Activated gamma-delta T cell treated with Interleukin-2 at 50 U/mL for 16 hours (primary cell): ENCODE measurements at regions not wholly inside any gene's neighbourhood (a gene's known extent, or its start where the extent isn't known, plus 50 kb on each side); places are given as distances from the start of the nearest gene placed in this dataset.
"Not testable (repeated sequence)": the region's sequence is repeated elsewhere in the genome, so short reads cannot be mapped to it uniquely, and the experiment has no call there.

Source experiments
- DNase-seq: peaks from one replicate; pipeline ENCODE4 v3.0.0-alpha.2; 2020

DNA sequence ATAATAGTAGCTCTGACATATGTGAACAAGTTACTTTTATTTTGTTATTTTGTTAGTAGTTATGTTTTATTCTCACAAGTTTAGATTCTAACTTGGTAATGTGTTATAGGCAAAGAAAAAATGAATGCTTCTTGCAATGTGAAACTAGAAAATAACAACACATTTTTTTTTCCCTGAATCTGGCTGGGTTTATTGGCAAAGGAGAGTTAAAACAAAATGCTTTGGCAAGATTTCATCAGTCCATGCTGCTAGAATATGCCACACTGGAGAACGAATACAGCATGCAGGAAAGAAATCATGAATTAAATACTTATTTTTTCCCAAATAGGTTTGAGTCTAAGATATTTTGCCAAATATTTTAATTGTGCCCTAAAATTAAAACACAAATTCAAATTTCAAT is 1048.1 kb upstream of the ACO1 start:
- DNase-seq = no peak

DNA sequence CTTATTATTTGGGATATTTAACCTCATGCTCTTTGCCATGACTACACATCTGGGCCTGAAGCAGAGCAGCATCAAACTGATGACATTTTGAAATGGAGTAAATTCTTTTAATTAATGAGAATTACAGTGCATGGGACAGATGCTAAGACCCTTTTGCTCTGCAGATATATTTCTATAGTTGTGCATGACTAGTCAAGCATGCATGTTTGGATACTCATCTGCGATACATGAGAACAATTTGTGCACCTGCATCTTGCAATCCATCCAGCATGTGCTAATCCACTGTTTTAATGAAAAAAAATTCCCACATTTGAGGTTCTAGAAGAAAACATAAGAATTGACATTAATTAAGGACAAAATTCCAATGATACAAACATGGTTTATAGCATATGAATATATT is 1047.6 kb upstream of the ACO1 start:
- DNase-seq = no peak

DNA sequence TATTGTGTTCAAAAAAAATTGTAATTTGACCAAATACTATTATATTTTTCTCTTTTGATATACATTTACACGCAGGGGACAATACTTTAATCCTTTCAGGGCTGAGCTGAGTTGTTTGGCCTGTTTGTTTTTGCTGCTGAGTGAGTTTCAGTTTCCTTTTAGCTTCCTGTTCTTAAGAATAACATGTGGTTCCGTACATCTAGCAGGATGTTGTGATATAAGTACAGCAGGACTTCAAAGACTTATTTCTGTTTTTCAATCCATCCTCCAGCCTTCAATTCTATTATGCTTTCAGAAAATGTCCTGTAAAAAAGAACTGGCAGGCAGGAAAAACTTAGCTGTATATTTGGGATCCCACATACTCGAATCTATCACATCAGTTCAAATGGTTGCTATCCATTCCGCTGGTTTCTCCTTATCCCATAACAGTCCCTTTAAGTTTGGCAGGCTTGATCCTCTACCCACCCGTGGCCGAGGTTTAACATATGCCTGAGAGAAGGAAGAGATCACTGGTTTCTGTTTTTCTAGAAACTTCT is 1037.3 kb upstream of the ACO1 start:
- no peak for DNase-seq

DNA sequence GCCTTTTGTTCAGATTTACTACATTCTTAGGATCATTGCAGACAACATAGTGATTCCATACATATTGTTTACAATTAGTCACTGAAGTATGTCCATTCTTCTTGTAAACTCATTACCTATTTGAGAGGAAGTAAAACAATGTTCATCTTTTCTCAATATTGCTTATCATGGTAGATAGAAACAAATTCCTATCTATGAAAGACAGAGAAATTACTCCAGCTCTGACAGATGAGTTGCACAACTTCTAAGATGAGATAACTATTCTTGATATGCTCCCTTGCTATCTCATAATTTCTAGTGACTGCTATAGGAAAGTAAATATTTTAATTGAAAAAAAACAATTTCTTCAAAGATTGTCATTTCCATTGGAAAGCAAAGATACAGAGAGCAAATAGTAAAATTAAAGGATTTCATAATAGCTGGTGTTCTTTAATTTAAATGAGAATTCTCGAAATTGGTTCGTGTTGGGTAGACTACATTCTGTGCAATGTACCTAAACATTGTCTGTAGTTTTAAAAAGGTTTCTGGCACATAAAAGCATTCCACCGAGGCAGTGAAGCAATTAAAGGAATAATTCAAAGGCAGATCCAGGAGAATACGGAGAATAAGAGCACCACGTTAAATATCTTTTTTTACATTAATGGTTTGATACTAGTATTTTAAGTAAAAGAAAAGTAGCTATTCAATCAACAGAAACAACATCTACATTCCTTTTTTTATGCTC is 1029.1 kb upstream of the ACO1 start:
- DNase-seq = no peak

DNA sequence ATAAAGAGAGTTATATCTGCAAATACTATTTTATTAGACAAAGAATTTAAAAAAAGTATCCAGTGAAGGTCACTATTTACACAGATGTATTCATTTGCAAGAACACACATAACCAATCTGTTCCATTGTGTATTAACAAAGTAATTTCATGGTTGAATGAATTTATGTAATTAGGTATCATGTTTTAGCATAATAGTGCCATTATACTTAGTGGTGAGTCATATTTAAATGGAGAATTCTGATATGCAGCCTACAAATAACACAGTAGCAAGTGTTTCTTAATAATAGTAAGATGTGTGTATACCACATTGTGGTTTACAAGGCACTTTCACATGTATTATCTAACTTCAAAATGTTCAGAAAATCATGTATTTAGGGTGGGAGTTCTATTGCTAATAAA is 1028.5 kb upstream of the ACO1 start:
- no peak for DNase-seq

- no peak for DNase-seq
Observed at GRCh38 chr9:31359071-31359470, 1025.4 kb upstream of the ACO1 start.

DNA sequence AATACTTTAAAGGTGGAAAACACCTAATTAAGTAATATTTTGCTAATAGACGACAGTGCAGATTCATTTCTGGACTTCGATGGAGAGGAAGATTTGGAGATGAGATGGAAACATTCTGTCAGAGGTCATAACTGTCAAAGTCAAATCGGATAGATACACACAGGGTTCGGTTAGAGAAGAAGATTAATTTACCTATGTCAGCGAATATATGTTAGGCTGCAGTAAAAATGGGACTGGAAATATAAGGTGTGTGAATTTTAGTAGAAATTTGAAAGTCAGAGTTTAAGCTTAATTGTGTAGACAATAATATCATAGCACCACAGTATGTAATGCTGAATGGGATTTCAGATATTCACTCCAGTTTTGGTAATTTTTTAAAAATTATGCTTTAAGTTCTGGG is 1020.3 kb upstream of the ACO1 start:
- DNase-seq = no peak

DNA sequence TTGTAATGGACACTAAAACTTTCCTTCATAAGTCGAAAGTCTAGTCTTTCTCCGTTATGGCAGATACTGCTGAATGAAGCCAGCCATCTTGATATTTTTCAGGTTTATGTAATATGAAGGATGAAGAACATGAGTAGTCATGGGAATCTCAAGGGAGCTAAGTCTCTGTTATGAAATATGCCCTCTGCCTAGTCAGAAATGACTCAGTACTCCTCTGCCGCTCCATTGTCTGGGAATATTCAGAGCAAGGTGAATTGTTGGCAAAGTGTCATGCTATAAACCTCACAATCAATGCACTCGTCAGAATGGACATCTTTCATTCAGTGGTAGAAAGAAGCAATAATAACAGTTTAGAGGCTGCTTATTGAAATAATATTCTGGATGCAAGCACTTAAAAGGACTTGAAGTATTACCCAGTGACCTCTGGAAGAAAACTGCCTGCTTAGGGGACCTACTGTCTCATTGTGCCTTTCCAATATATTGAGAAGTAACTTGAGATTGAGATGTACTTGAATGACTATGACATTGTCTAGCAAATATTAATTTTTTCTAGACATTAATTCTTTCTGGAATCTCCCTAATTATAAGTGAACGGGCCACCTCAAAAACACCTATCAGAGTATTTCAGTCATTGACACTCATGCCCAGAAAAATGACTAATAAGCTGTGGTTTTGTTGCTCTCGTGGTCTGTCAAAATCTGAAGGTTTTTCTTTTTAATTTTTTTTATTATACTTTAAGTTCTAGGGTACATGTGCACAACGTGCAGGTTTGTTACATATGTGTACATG is 1011.5 kb upstream of the ACO1 start:
- no peak for DNase-seq

GRCh38 chr9:31377358-31377757 is 1007.1 kb upstream of the ACO1 start:
- DNase-seq = no peak

DNA sequence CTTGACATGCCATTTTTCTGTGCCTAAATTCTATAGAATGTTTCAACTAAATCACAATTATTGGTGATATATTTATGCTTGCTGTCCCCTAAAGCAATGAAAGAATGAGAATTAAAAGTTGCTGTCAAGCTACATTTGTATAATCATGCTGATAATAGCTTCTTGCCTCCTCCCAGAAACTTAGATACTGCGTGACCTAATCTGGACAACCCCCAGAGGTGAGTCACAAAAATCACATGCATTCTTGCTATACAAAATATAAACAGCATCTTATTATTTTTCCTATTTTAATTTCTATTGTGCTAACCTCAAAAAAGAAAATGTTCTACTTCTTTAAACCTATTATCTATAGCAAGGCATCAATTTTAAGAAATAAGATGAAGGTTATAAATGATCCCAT is 995.8 kb upstream of the ACO1 start:
- no peak for DNase-seq

DNA sequence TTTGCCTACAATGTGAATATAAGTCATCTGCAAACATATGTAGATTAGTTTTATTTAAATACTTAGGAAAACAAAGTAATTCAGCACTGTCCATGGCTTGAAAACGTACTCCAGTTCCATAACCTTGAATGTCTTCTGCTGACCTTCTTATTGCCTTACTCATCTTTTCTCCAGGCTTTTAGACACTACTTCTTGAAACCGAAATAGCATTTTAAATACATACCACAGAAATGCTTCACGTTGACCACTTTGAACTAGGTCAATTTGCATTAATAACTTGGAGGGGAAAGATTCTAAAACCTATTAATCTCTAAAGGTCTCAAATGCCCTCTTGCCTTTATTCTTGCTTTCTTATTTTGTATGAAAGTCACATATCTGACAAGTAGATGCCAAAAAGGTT is 995.4 kb upstream of the ACO1 start:
- DNase-seq = no peak

DNA sequence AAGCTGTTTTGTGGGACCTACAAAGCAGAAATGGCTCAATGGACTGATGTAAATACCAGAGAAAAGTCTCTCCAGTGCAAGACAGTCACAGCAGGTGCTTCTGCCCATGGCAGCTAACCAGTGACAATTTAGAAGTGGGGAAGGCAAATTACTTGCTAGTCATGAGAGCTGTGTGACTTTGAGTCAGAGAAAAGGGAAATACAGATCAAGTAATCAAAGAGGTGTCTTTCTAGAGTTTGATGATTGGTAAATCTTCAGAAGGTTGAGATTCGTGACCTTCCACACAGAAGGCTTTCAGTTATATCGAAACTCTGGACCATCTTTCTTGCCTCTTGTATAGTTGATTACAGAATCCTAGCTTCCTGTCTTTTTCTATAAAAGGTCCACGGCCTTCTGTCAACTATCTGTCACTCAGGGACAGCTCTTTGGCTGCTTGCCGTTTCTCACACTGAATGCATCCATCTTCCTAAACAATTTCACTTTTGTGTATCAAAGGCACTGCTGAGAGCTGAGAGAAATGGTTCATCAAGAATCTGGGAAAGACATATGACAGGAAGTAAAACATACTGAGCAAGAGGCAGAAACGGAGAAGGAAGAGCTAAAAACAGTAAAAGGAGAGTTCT is 993.9 kb upstream of the ACO1 start:
- no peak for DNase-seq

DNA sequence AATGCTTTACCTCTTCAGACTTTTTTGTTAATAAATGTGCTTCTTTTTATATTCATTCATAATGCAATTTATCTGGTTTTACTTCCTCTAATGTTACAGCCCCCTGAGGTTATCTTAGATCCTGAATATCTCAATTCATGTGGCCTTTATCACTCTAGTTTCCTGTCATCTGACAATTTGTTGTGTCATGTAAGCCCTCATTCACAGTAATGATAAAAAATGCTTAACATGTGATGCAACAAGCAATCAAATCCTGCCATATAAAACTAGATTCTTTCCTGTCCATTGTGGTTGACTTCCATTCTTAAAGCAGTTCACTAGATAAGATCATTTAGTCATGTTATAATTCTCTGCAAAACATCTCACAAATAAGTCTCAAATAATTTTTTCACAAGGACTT is 991.2 kb upstream of the ACO1 start:
- DNase-seq = no peak

- DNase-seq = no peak
Observed at GRCh38 chr9:31394015-31394473, 990.4 kb upstream of the ACO1 start.

DNA sequence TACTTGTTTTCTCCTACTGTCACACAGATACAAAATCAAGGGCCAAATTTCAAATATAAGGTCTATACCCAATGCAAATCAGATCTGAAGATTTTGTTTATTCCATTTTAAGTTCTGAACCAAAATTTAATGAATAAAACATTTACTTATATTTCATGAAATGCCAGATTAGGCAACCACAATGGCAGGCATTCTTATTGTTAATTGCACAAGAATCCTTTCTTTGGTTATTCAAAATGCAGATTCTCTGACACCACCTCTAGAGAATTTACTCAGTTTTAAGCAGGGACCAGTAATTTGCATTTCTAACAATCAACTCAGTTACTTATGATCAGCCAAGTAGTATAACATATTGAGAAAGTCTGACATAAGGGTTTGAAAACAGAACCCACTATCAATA is 972.4 kb upstream of the ACO1 start:
- DNase-seq = no peak

DNA sequence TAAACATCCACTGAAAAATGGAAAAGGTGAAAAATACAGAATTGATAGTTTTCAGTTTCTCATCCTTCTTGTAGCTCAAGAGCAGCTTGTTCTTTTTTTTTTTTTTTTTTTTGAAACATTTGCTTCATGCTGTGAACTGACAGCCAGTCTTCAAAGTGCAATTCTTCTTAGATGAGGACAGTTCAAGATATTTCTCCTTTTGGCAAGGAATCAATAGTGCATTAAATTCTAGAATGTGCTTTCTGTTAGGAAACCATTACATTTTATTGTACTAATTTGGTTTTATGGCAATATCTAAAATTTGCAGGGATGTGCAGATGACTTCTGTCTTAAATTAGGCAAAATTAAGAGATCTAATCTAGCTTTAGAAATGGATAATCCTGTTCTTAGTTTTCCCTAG is 969.3 kb upstream of the ACO1 start:
- no peak for DNase-seq

DNA sequence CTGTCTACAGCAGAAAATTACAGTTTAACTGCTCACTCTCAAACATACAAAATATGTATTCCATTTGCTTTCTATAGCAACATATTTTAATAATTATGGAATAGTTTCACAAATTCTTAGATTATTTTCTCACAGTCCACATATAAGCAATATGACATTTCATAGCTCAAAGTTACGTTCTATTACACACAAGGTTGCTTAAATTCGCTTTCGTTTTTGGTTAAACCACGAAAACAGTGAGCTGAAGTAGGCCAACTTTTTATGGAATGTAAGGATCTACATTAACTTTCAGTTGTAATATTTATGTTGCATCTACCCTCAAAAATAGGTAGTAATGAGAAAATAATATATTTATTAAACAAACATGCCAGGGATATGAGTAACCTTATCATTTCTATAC is 966.0 kb upstream of the ACO1 start:
- DNase-seq = no peak

DNA sequence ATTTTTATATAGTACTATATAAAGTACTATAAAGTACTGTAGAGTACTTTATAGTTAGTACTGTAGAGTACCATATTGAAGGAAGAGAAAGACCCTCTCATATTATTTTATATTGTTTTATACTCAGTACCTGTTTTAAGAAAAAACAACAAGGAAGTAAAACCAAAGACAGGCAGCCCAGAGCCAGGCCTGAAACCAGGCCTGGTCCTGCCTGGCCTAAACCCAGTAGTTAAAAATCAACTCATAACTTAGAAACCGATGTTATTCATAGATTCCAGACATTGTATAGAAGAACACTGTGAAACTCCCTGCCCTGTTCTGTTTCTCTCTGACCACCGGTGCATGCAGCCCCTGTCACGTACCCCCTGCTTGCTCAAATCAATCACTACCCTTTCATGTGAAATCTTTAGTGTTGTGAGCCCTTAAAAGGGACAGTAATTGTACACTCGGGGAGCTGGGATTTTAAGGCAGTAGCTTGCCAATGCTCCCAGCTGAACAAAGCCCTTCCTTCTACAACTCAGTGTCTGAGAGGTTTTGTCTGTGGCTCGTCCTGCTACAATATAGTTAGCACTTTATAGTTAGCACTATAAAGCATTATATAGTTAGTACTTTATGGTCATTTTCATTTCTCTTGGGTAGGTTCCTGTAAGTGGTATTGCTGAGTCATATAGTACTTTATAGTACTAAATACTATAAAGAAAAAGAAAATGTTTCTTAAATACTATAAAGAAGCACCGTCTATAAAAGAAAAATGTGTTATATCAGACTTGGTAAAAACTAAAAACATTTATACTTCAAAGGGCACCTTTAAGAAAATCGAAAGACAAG is 940.6 kb upstream of the ACO1 start:
- DNase-seq = not testable (repeated sequence)

DNA sequence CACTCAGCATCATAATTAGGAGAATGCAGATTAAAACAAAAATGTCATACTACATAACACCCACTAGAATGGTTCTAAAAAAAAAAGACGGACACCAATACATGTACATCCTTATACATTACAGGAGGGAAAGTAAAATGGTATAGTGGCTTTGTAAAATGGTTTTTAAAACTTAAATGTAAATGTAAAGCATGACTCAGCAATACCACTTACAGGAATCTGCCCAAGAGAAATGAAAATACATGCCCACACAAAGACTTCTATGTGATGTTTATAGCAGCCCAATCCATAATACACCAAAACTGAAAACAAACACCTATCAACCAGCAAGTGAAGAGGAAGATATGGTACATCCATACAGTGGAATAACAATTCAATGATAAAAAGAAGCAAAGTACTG is 939.1 kb upstream of the ACO1 start:
- no peak for DNase-seq

DNA sequence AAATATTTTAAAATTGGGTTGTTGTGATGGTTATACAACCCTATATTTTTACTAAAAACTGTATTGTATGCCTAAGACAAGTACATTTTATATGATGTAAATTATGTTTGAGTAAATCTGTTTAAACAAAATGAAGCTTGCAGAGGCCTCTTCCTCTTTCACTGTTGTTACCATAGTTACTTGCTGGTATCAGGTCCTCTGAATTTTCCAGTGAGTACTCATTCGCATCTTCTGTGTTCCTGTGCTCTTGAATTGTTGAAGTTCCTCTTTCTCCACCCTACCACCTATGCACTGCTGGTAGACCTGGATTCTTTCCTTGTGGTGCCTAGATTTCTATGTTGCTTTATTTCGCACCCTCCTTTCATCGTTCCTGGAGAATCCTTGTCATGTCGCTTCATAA is 938.5 kb upstream of the ACO1 start:
- DNase-seq = no peak

GRCh38 chr9:31467075-31467474 is 917.4 kb upstream of the ACO1 start:
- no peak for DNase-seq

- DNase-seq = no peak
Observed at GRCh38 chr9:31470051-31470450, 914.4 kb upstream of the ACO1 start.

DNA sequence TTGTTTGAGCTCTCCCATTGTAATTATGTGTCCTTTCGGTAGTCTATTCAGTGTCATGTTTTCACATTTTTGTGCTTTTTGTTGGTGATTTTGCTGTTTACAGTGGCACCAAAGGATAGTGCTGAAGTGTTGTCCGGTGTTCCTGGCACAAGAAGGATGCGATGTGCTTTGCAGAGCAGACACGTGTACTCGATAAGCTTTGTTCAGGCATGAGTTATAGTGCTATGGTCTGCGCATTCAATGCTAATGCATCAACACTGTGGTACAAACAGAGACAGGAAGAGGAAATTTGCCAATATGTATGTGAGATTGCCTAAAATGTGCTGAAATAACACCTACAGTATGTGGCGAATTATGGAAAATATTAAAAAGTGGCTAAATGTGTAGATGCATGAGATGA is 913.4 kb upstream of the ACO1 start:
- DNase-seq = no peak
